ENCODE measurements at regions not wholly inside any gene's neighbourhood (a gene's known extent, or its start where the extent isn't known, plus 50 kb on each side); places are given as distances from the start of the nearest gene placed in this dataset.

DNA sequence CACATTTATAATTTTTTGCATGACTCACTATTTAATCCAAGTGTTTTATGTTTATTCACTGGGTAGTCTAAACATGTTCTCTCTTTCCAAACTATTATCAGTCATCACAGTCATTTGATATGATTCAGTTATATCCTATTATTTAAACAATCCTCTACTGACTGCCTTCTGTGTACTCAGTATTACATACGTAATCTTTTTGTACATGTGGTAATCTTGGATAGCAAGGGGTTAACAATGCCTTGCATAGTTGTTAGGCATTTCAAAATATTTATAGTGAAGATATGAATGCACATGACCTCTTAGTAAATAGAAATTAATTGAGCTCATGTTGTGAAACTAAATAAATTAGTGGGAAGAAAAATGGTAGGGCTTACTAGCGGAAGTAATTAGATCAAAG is 379.4 kb upstream of the KIAA1217 start (continued):
- TF ChIP-seq, protein P1, sequence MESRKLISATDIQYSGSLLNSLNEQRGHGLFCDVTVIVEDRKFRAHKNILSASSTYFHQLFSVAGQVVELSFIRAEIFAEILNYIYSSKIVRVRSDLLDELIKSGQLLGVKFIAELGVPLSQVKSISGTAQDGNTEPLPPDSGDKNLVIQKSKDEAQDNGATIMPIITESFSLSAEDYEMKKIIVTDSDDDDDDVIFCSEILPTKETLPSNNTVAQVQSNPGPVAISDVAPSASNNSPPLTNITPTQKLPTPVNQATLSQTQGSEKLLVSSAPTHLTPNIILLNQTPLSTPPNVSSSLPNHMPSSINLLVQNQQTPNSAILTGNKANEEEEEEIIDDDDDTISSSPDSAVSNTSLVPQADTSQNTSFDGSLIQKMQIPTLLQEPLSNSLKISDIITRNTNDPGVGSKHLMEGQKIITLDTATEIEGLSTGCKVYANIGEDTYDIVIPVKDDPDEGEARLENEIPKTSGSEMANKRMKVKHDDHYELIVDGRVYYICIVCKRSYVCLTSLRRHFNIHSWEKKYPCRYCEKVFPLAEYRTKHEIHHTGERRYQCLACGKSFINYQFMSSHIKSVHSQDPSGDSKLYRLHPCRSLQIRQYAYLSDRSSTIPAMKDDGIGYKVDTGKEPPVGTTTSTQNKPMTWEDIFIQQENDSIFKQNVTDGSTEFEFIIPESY (IDR thresholded peaks at IDR 0.05): no peak
- TF ChIP-seq JUND (IDR thresholded peaks at IDR 0.05; ENCODE audit: low read depth, low read length) (no peak), STAT3 (IDR thresholded peaks at IDR 0.05; ENCODE audit: low read depth, low read length) (no peak)

DNA sequence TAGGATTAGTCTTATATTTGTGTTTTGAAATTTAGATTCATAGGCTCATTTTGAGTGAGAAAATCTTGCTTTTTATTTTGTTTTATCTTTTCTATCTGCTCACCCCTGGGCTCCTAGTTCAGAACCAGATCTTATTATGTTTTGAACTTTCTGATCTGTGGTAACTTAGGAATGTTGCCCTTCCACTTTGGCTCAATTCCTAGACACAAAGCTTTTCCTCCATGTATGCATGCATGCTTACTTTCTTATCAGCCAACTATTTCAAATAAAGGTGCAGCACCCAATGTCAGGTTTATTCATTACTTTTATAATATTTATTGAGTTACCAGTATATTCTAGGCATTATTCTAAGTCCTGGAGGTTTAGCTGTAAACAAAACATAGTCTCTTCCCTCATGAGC is 374.8 kb upstream of the KIAA1217 start:
- no peak overlapping the region for H3K9ac ChIP-seq (ENCODE audit: control insufficient read depth, insufficient read depth, low read length)
- no peaks in the 10 kb centered on the region for H4K20me1 ChIP-seq (ENCODE audit: control insufficient read depth, insufficient read depth)
- ChIA-PET POLR2A (no interaction called here), RAD21 (ENCODE audit: unreplicated experiment) (no interaction called here), CTCF (no interaction called here), SMC1A (ENCODE audit: uncharacterized antibody, unreplicated experiment) (no interaction called here)
- H3K4me3 ChIP-seq: no peak overlapping the region
- H3K4me1 ChIP-seq (ENCODE audit: control insufficient read depth, insufficient read depth, low read length): no peaks in the 10 kb centered on the region
- H2AFZ ChIP-seq (ENCODE audit: control insufficient read depth, low read depth, low read length): no peak overlapping the region
- no TSS peak for BruUV-seq (replicated peaks)
- H3K27ac ChIP-seq (ENCODE audit: control insufficient read depth, insufficient read depth): no peak overlapping the region
- H3K36me3 ChIP-seq (ENCODE audit: control insufficient read depth in 2 of 2, insufficient read depth in 2 of 2, low read length in 1 of 2): no peaks in the 10 kb centered on the region
- no peak overlapping the region for H3K4me2 ChIP-seq (ENCODE audit: control insufficient read depth, insufficient read depth)
- H3K27me3 ChIP-seq (replicated peaks in 1 of 2; ENCODE audit: control insufficient read depth in 2 of 2, insufficient read depth in 2 of 2, low read length in 1 of 2): no peaks in the 10 kb centered on the region
- FAIRE-seq (no peak), ATAC-seq (no peak), DNase-seq (ENCODE audit: low read depth, low spot score) (no peak)
- no peaks in the 10 kb centered on the region for H3K9me3 ChIP-seq (replicated peaks; ENCODE audit: control insufficient read depth, insufficient read depth, low read length)
- in situ Hi-C loops (cut with MboI): no loop called here
- no peaks in the 10 kb centered on the region for H3K79me2 ChIP-seq (ENCODE audit: control insufficient read depth, insufficient read depth, low read length)
- TF ChIP-seq PAX8 (IDR thresholded peaks at IDR 0.05) (no peak), SMAD5 (IDR thresholded peaks at IDR 0.05; ENCODE audit: low read depth) (no peak), FOXK2 (IDR thresholded peaks at IDR 0.05) (no peak), GATAD2B (conservative IDR thresholded peaks at IDR 0.05; ENCODE audit: low read depth) (no peak), MYC (IDR thresholded peaks at IDR 0.05; ENCODE audit: insufficient read depth, insufficient read length, insufficient replicate concordance, low read length, severe bottlenecking) (no peak), EGR1 (IDR thresholded peaks at IDR 0.05; ENCODE audit: borderline replicate concordance in 1 of 2, low read depth in 2 of 2, low read length in 2 of 2) (no peak), HCFC1 (IDR thresholded peaks at IDR 0.05; ENCODE audit: low read length) (no peak)
- TF ChIP-seq, protein P2, sequence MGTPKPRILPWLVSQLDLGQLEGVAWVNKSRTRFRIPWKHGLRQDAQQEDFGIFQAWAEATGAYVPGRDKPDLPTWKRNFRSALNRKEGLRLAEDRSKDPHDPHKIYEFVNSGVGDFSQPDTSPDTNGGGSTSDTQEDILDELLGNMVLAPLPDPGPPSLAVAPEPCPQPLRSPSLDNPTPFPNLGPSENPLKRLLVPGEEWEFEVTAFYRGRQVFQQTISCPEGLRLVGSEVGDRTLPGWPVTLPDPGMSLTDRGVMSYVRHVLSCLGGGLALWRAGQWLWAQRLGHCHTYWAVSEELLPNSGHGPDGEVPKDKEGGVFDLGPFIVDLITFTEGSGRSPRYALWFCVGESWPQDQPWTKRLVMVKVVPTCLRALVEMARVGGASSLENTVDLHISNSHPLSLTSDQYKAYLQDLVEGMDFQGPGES (IDR thresholded peaks at IDR 0.05): no peak
- TF ChIP-seq, protein P3, sequence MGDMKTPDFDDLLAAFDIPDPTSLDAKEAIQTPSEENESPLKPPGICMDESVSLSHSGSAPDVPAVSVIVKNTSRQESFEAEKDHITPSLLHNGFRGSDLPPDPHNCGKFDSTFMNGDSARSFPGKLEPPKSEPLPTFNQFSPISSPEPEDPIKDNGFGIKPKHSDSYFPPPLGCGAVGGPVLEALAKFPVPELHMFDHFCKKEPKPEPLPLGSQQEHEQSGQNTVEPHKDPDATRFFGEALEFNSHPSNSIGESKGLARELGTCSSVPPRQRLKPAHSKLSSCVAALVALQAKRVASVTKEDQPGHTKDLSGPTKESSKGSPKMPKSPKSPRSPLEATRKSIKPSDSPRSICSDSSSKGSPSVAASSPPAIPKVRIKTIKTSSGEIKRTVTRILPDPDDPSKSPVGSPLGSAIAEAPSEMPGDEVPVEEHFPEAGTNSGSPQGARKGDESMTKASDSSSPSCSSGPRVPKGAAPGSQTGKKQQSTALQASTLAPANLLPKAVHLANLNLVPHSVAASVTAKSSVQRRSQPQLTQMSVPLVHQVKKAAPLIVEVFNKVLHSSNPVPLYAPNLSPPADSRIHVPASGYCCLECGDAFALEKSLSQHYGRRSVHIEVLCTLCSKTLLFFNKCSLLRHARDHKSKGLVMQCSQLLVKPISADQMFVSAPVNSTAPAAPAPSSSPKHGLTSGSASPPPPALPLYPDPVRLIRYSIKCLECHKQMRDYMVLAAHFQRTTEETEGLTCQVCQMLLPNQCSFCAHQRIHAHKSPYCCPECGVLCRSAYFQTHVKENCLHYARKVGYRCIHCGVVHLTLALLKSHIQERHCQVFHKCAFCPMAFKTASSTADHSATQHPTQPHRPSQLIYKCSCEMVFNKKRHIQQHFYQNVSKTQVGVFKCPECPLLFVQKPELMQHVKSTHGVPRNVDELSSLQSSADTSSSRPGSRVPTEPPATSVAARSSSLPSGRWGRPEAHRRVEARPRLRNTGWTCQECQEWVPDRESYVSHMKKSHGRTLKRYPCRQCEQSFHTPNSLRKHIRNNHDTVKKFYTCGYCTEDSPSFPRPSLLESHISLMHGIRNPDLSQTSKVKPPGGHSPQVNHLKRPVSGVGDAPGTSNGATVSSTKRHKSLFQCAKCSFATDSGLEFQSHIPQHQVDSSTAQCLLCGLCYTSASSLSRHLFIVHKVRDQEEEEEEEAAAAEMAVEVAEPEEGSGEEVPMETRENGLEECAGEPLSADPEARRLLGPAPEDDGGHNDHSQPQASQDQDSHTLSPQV (IDR thresholded peaks at IDR 0.05): no peak
- intact Hi-C loops (cut with micrococcal nuclease; ENCODE audit: unreplicated experiment): no loop called here

Measured in GM12878 (cell line).